ENCODE measurements at regions not wholly inside any gene's neighbourhood (a gene's known extent, or its start where the extent isn't known, plus 50 kb on each side); places are given as distances from the start of the nearest gene placed in this dataset.

GRCh38 chr6:146909886-146910285 lies 294.3 kb upstream of the STXBP5 start:
- Histone ChIP-seq H3K27ac (no peak overlapping the region), H3K4me1 (peaks cover 0 to 29% (median 17%) of the 10 kb centered on the region in 6 donors), H3K4me3 (no peak overlapping the region), H3K9me3 (no peaks in the 10 kb centered on the region), H3K36me3 (no peaks in the 10 kb centered on the region), H3K27me3 (replicated peaks in 1 of 7) (no peaks in the 10 kb centered on the region)
- DNase-seq = no peak
- 52 to 82% (median 56%) methylated on average over 2 of the region's 2 CpGs for WGBS, 5 donors
- TF ChIP-seq CTCF (IDR thresholded peaks at IDR 0.05 in 8 of 11, conservative IDR thresholded peaks at IDR 0.05 in 3 of 11) = no peak
- no peak for TF ChIP-seq POLR2AphosphoS5 (IDR thresholded peaks at IDR 0.05)
- TF ChIP-seq POLR2A (IDR thresholded peaks at IDR 0.05) = no peak
- intact Hi-C loops (cut with DNase I; ENCODE audit: low total_unique reads) = no loop called here

GRCh38 chr6:146910611-146911010 lies 293.6 kb upstream of the STXBP5 start:
- no peaks in the 10 kb centered on the region for H3K9me3 ChIP-seq
- 71 to 97% (median 85%) methylated on average over 2 of the region's 2 CpGs for WGBS, 5 donors

GRCh38 chr6:146911635-146912215 lies 292.5 kb upstream of the STXBP5 start:
- Histone ChIP-seq H3K36me3 (no peaks in the 10 kb centered on the region), H3K4me1 (peaks cover 0 to 38% (median 23%) of the 10 kb centered on the region in 6 donors), H3K27me3 (replicated peaks in 1 of 7) (no peaks in the 10 kb centered on the region), H3K9me3 (no peaks in the 10 kb centered on the region), H3K27ac (no peak overlapping the region), H3K4me3 (no peak overlapping the region)
- intact Hi-C loops (cut with DNase I; ENCODE audit: low total_unique reads) = no loop called here
- 81 to 93% (median 88%) methylated on average over 4 of the region's 4 CpGs for WGBS, 5 donors
- TF ChIP-seq POLR2AphosphoS5 (IDR thresholded peaks at IDR 0.05) = no peak
- no peak for DNase-seq

More at GRCh38 chr6:146910611-146911010, 293.6 kb upstream of the STXBP5 start:
- Histone ChIP-seq H3K27ac (no peak overlapping the region), H3K4me1 (peaks cover 0 to 33% (median 23%) of the 10 kb centered on the region in 6 donors), H3K27me3 (replicated peaks in 1 of 7) (no peaks in the 10 kb centered on the region), H3K4me3 (no peak overlapping the region), H3K36me3 (no peaks in the 10 kb centered on the region)
- DNase-seq = no peak
- no peak for TF ChIP-seq POLR2AphosphoS5 (IDR thresholded peaks at IDR 0.05)
- TF ChIP-seq POLR2A (IDR thresholded peaks at IDR 0.05) = no peak
- TF ChIP-seq CTCF (IDR thresholded peaks at IDR 0.05 in 8 of 11, conservative IDR thresholded peaks at IDR 0.05 in 3 of 11) = no peak
- intact Hi-C loops (cut with DNase I; ENCODE audit: low total_unique reads) = no loop called here

GRCh38 chr6:146912730-146913685 lies 291.2 kb upstream of the STXBP5 start:
- no peaks in the 10 kb centered on the region for H3K27me3 ChIP-seq (replicated peaks in 1 of 7)
- H3K4me1 ChIP-seq = peaks cover 0 to 38% (median 23%) of the 10 kb centered on the region in 6 donors
- intact Hi-C loops (cut with DNase I; ENCODE audit: low total_unique reads) = no loop called here
- TF ChIP-seq POLR2A (IDR thresholded peaks at IDR 0.05) (no peak), POLR2AphosphoS5 (IDR thresholded peaks at IDR 0.05) (no peak), CTCF (IDR thresholded peaks at IDR 0.05 in 8 of 11, conservative IDR thresholded peaks at IDR 0.05 in 3 of 11) (no peak)
- H3K4me3 ChIP-seq = no peak overlapping the region
- H3K36me3 ChIP-seq = no peaks in the 10 kb centered on the region
- H3K9me3 ChIP-seq = no peaks in the 10 kb centered on the region
- H3K27ac ChIP-seq = peak overlapping the region in 2 of 8 donors; percentile 64 to 69
- DNase-seq = no peak
- WGBS, 5 donors = 49 to 74% (median 60%) methylated on average over 7 of the region's 7 CpGs

Measured in spleen (tissue), 11 donors.